H1 (cell line): ENCODE measurements at regions not wholly inside any gene's neighbourhood (a gene's known extent, or its start where the extent isn't known, plus 50 kb on each side); places are given as distances from the start of the nearest gene placed in this dataset.

ENCODE experiments used
- EGR1 ChIP-seq: IDR thresholded peaks from 2 replicates; pipeline ENCODE4 v1.6.1; 2011; ENCODE audit warnings: low read depth, low read length, borderline replicate concordance
- GTF2F1 ChIP-seq: IDR thresholded peaks from 2 replicates; pipeline ENCODE4 v1.6.1; 2012; ENCODE audit warnings: low read depth, low read length, improper control_type of control experiment, borderline replicate concordance
- TCF12 ChIP-seq: IDR thresholded peaks from 2 replicates; pipeline ENCODE4 v1.6.1; 2011; ENCODE audit warnings: low read depth, mild to moderate bottlenecking, low read length
- TEAD4 ChIP-seq: IDR thresholded peaks from 2 replicates; pipeline ENCODE4 v1.6.1; 2012; ENCODE audit warnings: low read depth, low read length, inconsistent platforms, mixed read lengths
- ZNF274 ChIP-seq: IDR thresholded peaks from 2 replicates; pipeline ENCODE4 v1.7.0; 2012; ENCODE audit warnings: low read length, borderline replicate concordance; ENCODE audit errors: extremely low read depth
- TF ChIP-seq, protein P1 (sequence below), 3 experiments: IDR thresholded peaks; 1 replicate in 2 of 3; 2 replicates in 1 of 3; pipeline versions ENCODE4 v1.5.1 to v1.6.1; 2011; ENCODE audit warnings: low read length in 3 of 3, mild to moderate bottlenecking in 3 of 3, inconsistent platforms in 2 of 3, low read depth in 1 of 3, moderate library complexity in 1 of 3; ENCODE audit not compliant: insufficient read depth in 1 of 3; ENCODE audit errors: control extremely low read depth in 1 of 3

DNA sequence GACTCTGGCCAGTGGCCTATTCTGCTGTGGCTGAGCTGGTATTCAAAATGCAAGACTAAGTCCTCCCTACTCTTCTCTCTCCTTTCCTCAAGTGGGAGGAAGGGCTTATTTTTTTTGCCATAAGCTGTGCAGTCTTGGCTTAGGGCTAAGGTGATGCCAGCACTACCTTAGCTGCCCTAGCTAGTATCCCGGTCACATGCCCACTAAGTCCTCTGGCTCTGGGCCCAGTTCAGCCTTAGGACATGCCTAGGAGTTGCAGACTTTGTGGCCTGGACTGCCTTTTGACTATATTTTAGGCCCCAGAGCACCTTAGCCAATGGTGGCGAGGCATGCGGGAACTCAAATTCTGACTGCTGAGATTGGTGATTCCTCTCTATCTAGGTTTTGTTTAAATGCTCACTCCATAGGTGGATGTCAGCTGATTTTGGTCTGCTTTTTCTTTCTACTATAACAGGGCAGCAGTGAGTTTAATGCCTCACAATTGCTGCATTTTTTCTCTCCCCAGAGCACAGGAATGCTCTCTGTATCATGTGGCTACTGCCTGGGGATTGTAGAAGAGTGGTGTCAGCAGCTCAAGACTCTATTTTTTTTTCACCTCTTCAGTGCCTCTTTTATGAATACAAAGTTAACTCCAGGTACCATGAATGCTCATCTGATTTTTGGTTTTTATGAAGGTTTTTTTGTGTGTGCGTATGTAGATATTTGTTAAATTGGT, 472.9 kb upstream of the GRID2 start:
- TF ChIP-seq TCF12 (no peak), ZNF274 (no peak), TEAD4 (no peak), GTF2F1 (no peak), EGR1 (no peak)
- TF ChIP-seq, protein P1, sequence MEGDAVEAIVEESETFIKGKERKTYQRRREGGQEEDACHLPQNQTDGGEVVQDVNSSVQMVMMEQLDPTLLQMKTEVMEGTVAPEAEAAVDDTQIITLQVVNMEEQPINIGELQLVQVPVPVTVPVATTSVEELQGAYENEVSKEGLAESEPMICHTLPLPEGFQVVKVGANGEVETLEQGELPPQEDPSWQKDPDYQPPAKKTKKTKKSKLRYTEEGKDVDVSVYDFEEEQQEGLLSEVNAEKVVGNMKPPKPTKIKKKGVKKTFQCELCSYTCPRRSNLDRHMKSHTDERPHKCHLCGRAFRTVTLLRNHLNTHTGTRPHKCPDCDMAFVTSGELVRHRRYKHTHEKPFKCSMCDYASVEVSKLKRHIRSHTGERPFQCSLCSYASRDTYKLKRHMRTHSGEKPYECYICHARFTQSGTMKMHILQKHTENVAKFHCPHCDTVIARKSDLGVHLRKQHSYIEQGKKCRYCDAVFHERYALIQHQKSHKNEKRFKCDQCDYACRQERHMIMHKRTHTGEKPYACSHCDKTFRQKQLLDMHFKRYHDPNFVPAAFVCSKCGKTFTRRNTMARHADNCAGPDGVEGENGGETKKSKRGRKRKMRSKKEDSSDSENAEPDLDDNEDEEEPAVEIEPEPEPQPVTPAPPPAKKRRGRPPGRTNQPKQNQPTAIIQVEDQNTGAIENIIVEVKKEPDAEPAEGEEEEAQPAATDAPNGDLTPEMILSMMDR (IDR thresholded peaks at IDR 0.05; ENCODE audit: control extremely low read depth in 1 of 3, insufficient read depth in 1 of 3, low read depth in 1 of 3, low read length in 3 of 3) = no peak
